Kidney (tissue), 13 donors: ENCODE measurements at regions not wholly inside any gene's neighbourhood (a gene's known extent, or its start where the extent isn't known, plus 50 kb on each side); places are given as distances from the start of the nearest gene placed in this dataset.
"Not testable (repeated sequence)": the region's sequence is repeated elsewhere in the genome, so short reads cannot be mapped to it uniquely, and the experiment has no call there.

ENCODE experiments used
- DNase-seq, 5 donors: peaks; one replicate each; pipeline ENCODE4 v3.0.0-alpha.2; 2013 to 2020
- FAIRE-seq: peaks from 2 replicates; lab custom pipeline; 2012; peaks lifted over from hg19 to GRCh38; lab: Jason Lieb, UNC
- H3K27ac ChIP-seq, 2 donors: one replicate each; pipeline ENCODE4 v1.7.0; 2013; ENCODE audit warnings: low read depth in 2 of 2, low read length in 2 of 2, inconsistent platforms in 1 of 2
- H3K27me3 ChIP-seq: one replicate; pipeline ENCODE4 v1.7.1; 2013; ENCODE audit warnings: low read length, inconsistent platforms; ENCODE audit not compliant: control insufficient read depth, insufficient read depth
- H3K36me3 ChIP-seq, 3 donors: one replicate each; pipeline versions ENCODE4 v1.7.0 to v1.7.1; 2013; ENCODE audit warnings: low read length in 3 of 3, control low read depth in 1 of 3, inconsistent platforms in 1 of 3; ENCODE audit not compliant: insufficient read depth in 3 of 3, control insufficient read depth in 2 of 3
- H3K4me1 ChIP-seq, 3 donors: one replicate each; pipeline versions ENCODE4 v1.7.0 to v1.7.1; 2013; ENCODE audit warnings: low read length in 3 of 3, inconsistent platforms in 1 of 3, low read depth in 1 of 3; ENCODE audit not compliant: control insufficient read depth in 2 of 3, insufficient read depth in 2 of 3
- H3K4me3 ChIP-seq, 3 donors: one replicate each; pipeline versions ENCODE4 v1.7.0 to v1.8.1; 2013; ENCODE audit warnings: low read length in 3 of 3, control low read depth in 1 of 3, inconsistent platforms in 1 of 3
- H3K9ac ChIP-seq, 3 donors: one replicate each; pipeline versions ENCODE4 v1.7.0 to v1.7.1; 2013; ENCODE audit warnings: low read length in 3 of 3, control low read depth in 1 of 3, inconsistent platforms in 1 of 3
- H3K9me3 ChIP-seq, 3 donors: one replicate each; pipeline versions ENCODE4 v1.7.0 to v1.7.1; 2013; ENCODE audit warnings: low read length in 3 of 3, control low read depth in 1 of 3, inconsistent platforms in 1 of 3; ENCODE audit not compliant: control insufficient read depth in 2 of 3, insufficient read depth in 1 of 3
- intact Hi-C: fragments of 100-400 bp; cut with DNase I; formaldehyde crosslinking; loops from one replicate; pipeline ENCODE4 v1.11.1; 2022
- TF ChIP-seq, protein P1 (sequence below): IDR thresholded peaks from 3 replicates; pipeline ENCODE4 v1.5.1; 2012; ENCODE audit warnings: mild to moderate bottlenecking, moderate library complexity, borderline replicate concordance; ENCODE audit not compliant: insufficient read depth; ENCODE audit errors: extremely low read depth
- donor health status: control.
- donor health status: control.
- donor health status: control.
- donor health status: control.
- donor health status: control.
- donor health status: DM: yes; HTN: yes; CAD: no.
- donor health status: Normal renal cell carcinoma (clear cell type).

DNA sequence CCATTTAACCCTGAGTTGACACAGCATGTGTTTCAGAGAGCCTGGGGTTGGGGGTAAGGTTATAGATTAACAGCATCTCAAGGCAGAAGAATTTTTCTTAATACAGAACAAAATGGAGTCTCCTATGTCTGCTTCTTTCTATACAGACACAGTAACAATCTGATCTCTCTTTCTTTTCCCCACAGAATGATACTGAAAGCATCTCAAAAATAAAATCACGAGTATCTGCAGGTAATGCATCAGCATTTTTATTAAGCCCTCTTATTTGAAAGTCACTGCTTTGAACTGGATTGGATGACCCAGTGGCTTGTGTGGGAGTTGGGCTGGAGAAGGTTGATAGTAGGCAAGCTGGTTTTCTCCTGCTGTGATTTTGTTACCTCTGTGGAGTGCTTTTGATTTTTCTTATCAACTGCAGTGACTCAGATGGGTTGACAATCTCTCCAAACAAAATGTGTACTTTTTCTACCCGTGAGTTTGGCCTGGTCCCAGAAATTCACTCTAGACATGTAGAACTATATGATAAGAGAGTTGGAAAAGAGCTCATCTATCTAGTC, 253.5 kb upstream of the PRKCQ start:
- H3K9ac ChIP-seq: no peak overlapping the region

DNA sequence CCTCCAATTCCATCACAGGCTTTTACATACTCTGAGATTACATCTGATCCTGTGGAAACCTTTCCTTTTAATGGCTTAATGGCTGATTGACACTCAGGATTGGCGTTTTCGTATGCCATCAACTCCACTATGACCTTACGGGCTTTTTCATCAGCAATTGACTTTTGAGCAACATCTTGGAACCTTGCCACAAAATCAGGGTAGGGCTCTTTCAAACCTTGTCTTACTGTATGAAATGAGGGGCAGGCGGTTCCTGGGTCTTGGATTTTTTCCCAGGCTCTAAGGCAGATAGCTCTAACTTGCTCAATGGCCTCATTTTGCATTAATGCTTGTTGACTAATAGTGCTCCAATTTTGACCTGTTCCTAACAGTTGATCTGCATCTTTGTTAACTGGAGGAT, 250.9 kb upstream of the PRKCQ start:
- H3K4me1 ChIP-seq, H3K27ac ChIP-seq, H3K27me3 ChIP-seq, DNase-seq, FAIRE-seq, H3K36me3 ChIP-seq, H3K4me3 ChIP-seq, H3K9me3 ChIP-seq, intact Hi-C loops, H3K9ac ChIP-seq: not testable (repeated sequence)

More for the DNA sequence above, 253.5 kb upstream of the PRKCQ start:
- Histone ChIP-seq H3K27me3 (no peaks in the 10 kb centered on the region), H3K4me3 (no peak overlapping the region), H3K27ac (no peak overlapping the region), H3K9me3 (no peaks in the 10 kb centered on the region), H3K36me3 (no peaks in the 10 kb centered on the region), H3K4me1 (no peaks in the 10 kb centered on the region)
- FAIRE-seq (no peak), DNase-seq (no peak)
- intact Hi-C loops: no loop called here
- TF ChIP-seq, protein P1, sequence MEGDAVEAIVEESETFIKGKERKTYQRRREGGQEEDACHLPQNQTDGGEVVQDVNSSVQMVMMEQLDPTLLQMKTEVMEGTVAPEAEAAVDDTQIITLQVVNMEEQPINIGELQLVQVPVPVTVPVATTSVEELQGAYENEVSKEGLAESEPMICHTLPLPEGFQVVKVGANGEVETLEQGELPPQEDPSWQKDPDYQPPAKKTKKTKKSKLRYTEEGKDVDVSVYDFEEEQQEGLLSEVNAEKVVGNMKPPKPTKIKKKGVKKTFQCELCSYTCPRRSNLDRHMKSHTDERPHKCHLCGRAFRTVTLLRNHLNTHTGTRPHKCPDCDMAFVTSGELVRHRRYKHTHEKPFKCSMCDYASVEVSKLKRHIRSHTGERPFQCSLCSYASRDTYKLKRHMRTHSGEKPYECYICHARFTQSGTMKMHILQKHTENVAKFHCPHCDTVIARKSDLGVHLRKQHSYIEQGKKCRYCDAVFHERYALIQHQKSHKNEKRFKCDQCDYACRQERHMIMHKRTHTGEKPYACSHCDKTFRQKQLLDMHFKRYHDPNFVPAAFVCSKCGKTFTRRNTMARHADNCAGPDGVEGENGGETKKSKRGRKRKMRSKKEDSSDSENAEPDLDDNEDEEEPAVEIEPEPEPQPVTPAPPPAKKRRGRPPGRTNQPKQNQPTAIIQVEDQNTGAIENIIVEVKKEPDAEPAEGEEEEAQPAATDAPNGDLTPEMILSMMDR: no peak

DNA sequence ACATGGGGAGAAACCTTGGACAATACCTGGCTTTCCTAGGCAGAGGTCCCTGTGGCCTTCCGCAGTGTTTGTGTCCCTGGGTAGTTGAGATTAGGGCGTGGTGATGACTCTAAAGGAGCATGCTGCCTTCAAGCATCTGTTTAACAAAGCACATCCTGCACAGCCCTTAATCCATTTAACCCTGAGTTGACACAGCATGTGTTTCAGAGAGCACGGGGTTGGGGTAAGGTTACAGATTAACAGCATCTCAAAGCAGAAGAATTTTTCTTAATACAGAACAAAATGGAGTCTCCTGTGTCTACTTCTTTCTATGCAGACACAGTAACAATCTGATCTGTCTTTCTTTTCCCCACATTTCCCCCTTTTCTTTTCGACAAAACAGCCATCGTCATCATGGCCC, 244.7 kb upstream of the PRKCQ start:
- H3K27me3 ChIP-seq, H3K9me3 ChIP-seq, H3K36me3 ChIP-seq, H3K4me1 ChIP-seq, H3K27ac ChIP-seq, H3K9ac ChIP-seq, FAIRE-seq, DNase-seq, intact Hi-C loops, H3K4me3 ChIP-seq: not testable (repeated sequence)

DNA sequence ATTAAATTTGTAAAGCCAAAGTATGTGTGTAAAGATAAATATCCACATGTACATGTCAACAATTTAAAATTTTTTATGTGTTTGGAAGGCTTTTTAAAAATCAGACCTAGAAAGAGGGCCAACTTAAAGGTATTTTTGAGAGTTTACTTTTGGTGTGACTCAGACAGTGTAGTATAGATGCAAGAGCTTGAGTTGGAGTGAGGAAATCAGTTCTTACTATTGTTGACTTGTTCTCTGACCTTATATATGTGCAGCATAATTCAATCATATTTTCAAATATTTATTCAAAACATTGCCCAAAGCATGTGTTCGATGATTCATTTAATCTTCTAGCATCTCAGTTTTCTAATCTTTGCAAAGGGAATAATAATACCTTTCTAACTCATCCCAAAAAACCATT, 243.7 kb upstream of the PRKCQ start:
- intact Hi-C loops: no loop called here
- no peak for FAIRE-seq
- H3K27ac ChIP-seq: no peak overlapping the region
- no peak for DNase-seq
- H3K36me3 ChIP-seq: no peaks in the 10 kb centered on the region
- TF ChIP-seq, protein P1: no peak
- no peaks in the 10 kb centered on the region for H3K9me3 ChIP-seq
- no peak overlapping the region for H3K9ac ChIP-seq
- H3K27me3 ChIP-seq: no peaks in the 10 kb centered on the region
- H3K4me1 ChIP-seq: no peaks in the 10 kb centered on the region
- H3K4me3 ChIP-seq: no peak overlapping the region
